Testis (tissue), 2 donors: ENCODE measurements at regions not wholly inside any gene's neighbourhood (a gene's known extent, or its start where the extent isn't known, plus 50 kb on each side); places are given as distances from the start of the nearest gene placed in this dataset.

Source experiments
- DNase-seq: peaks from one replicate; pipeline ENCODE4 v3.0.0-alpha.2; 2019
- H3K27ac ChIP-seq, 2 donors: fragments of 200-600 bp; sonication (generic); one replicate each; pipeline ENCODE4 v1.5.1; 2019
- H3K27me3 ChIP-seq: fragments of 200-600 bp; sonication (generic); one replicate; pipeline ENCODE4 v1.5.1; 2019
- H3K36me3 ChIP-seq: fragments of 200-600 bp; sonication (generic); one replicate; pipeline ENCODE4 v1.5.1; 2017; ENCODE audit warnings: low read depth; ENCODE audit errors: missing control alignments
- H3K4me1 ChIP-seq: fragments of 200-600 bp; sonication (generic); one replicate; pipeline ENCODE4 v1.5.1; 2019
- H3K4me3 ChIP-seq, 2 donors: fragments of 200-600 bp; sonication (generic); one replicate each; pipeline ENCODE4 v1.5.1; 2017 to 2019
- H3K9me3 ChIP-seq: fragments of 200-600 bp; sonication (generic); one replicate; pipeline ENCODE4 v1.5.1; 2017
- CTCF ChIP-seq, 3 experiments: fragments of 450-650 bp in 2 of 3; fragments of 200-600 bp in 1 of 3; sonication (generic) in 1 of 3; IDR thresholded peaks; one replicate each; pipeline ENCODE4 v1.5.1; 2016 to 2019; ENCODE audit warnings: antibody characterized with exemption in 3 of 3, mild to moderate bottlenecking in 2 of 3, moderate library complexity in 1 of 3
- POLR2A ChIP-seq: fragments of 450-650 bp; IDR thresholded peaks from one replicate; pipeline ENCODE4 v1.6.1; 2017; ENCODE audit warnings: antibody characterized with exemption, mild to moderate bottlenecking, moderate library complexity
- WGBS, 2 donors: methylation state at CpG; one replicate each; pipeline ENCODE4 v1.1.5; 2018; 5-methylcytosine and 5-hydroxymethylcytosine counted together
- intact Hi-C: fragments of 100-400 bp; cut with DNase I; formaldehyde crosslinking; loops from one replicate; pipeline ENCODE4 v1.15.1; 2023; ENCODE audit warnings: low total_unique reads

GRCh38 chr6:113574147-113574546 lies 283.0 kb upstream of the MARCKS start:
- WGBS, 2 donors: 66 to 70% methylated on average over 4 of the region's 4 CpGs
- Histone ChIP-seq H3K27ac (no peak overlapping the region), H3K36me3 (no peaks in the 10 kb centered on the region), H3K4me3 (no peak overlapping the region), H3K4me1 (no peaks in the 10 kb centered on the region), H3K9me3 (no peaks in the 10 kb centered on the region), H3K27me3 (no peaks in the 10 kb centered on the region)
- intact Hi-C loops: no loop called here
- no peak for DNase-seq
- no peak for TF ChIP-seq CTCF (IDR thresholded peaks at IDR 0.05)
- TF ChIP-seq POLR2A: no peak

- DNase-seq: no peak
- H3K27ac ChIP-seq: no peak overlapping the region
- H3K4me3 ChIP-seq: no peak overlapping the region
- H3K4me1 ChIP-seq: no peaks in the 10 kb centered on the region
- TF ChIP-seq CTCF (IDR thresholded peaks at IDR 0.05): no peak
- TF ChIP-seq POLR2A: no peak
- intact Hi-C loops: no loop called here
- no peaks in the 10 kb centered on the region for H3K36me3 ChIP-seq
- H3K27me3 ChIP-seq: no peaks in the 10 kb centered on the region
- H3K9me3 ChIP-seq: no peaks in the 10 kb centered on the region
These were observed 280.8 kb upstream of the MARCKS start for GRCh38 chr6:113576310-113576709.

GRCh38 chr6:113578691-113579090 lies 278.5 kb upstream of the MARCKS start:
- Histone ChIP-seq H3K27me3 (no peaks in the 10 kb centered on the region), H3K9me3 (no peaks in the 10 kb centered on the region), H3K4me3 (no peak overlapping the region), H3K27ac (no peak overlapping the region), H3K36me3 (no peaks in the 10 kb centered on the region), H3K4me1 (no peaks in the 10 kb centered on the region)
- 91% methylated on average over 3 of the region's 3 CpGs for WGBS, 2 donors
- intact Hi-C loops: no loop called here
- TF ChIP-seq CTCF (IDR thresholded peaks at IDR 0.05) (no peak), POLR2A (no peak)
- no peak for DNase-seq

- Histone ChIP-seq H3K27me3 (no peaks in the 10 kb centered on the region), H3K4me1 (no peaks in the 10 kb centered on the region), H3K9me3 (no peaks in the 10 kb centered on the region), H3K36me3 (no peaks in the 10 kb centered on the region), H3K4me3 (no peak overlapping the region), H3K27ac (no peak overlapping the region)
- intact Hi-C loops: no loop called here
- WGBS, 2 donors: 83 to 94% methylated on average over 4 of the region's 4 CpGs
- TF ChIP-seq CTCF (IDR thresholded peaks at IDR 0.05): no peak
- no peak for TF ChIP-seq POLR2A
- DNase-seq: no peak
These were observed 272.4 kb upstream of the MARCKS start for GRCh38 chr6:113584767-113585166.

- Histone ChIP-seq H3K9me3 (no peaks in the 10 kb centered on the region), H3K4me3 (no peak overlapping the region), H3K4me1 (no peaks in the 10 kb centered on the region), H3K27me3 (no peaks in the 10 kb centered on the region), H3K36me3 (no peaks in the 10 kb centered on the region), H3K27ac (no peak overlapping the region)
- TF ChIP-seq CTCF (IDR thresholded peaks at IDR 0.05): no peak
- no peak for TF ChIP-seq POLR2A
- 85 to 90% methylated on average over 2 of the region's 2 CpGs for WGBS, 2 donors
- intact Hi-C loops: no loop called here
- DNase-seq: no peak
These were observed 271.9 kb upstream of the MARCKS start for GRCh38 chr6:113585246-113585645.
